NCI-H1092 treated with DMSO at 0.1 percent for 48 hours (cell line): ENCODE measurements at regions not wholly inside any gene's neighbourhood (a gene's known extent, or its start where the extent isn't known, plus 50 kb on each side); places are given as distances from the start of the nearest gene placed in this dataset.
"Not testable (repeated sequence)": the region's sequence is repeated elsewhere in the genome, so short reads cannot be mapped to it uniquely, and the experiment has no call there.

Source experiments
- DNase-seq: peaks from one replicate; lab custom pipeline; 2025; lab: John Stamatoyannopoulos, UW

DNA sequence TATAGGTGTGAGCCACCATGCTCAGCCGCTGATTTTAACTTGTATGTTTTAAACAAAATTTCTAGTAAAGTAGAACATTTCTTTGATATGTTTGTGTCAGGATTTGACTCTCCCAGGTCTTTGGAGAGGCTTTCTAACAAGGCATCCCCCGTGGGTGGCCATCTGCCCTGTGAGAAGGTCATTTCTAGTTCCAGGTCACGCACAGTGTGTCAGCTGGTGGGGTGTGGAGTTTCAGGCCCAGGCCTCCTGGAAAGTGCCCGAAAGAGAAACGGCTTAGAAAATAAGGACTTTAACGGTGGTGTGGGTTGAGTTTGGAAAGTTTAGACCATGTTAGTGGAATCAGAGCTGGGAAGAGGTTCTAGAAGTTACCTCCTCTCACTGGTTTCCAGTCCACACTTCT, 61.0 kb downstream of the SPDYE17 start:
- not testable (repeated sequence) for DNase-seq

DNA sequence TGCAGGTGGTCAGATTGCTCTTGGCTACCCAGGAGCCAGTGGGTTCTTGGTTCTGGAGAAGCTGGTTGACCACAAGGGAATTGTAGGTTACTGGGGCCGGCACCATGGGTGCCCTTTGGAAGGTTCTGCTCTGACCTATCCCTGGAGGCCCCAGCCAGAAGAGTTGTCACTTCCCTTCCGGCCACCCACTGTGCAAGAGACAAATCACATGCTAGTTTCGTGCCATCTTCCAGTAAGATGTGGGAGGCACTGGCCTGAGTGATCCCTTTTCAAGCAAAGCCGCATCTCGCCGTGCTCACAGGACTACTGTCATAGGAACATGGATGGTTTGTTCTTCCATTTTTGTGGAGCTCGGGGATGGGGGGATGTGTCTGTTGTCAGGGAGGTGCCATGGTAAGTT, 62.3 kb downstream of the SPDYE17 start:
- DNase-seq, result not testable (repeated sequence)

DNA sequence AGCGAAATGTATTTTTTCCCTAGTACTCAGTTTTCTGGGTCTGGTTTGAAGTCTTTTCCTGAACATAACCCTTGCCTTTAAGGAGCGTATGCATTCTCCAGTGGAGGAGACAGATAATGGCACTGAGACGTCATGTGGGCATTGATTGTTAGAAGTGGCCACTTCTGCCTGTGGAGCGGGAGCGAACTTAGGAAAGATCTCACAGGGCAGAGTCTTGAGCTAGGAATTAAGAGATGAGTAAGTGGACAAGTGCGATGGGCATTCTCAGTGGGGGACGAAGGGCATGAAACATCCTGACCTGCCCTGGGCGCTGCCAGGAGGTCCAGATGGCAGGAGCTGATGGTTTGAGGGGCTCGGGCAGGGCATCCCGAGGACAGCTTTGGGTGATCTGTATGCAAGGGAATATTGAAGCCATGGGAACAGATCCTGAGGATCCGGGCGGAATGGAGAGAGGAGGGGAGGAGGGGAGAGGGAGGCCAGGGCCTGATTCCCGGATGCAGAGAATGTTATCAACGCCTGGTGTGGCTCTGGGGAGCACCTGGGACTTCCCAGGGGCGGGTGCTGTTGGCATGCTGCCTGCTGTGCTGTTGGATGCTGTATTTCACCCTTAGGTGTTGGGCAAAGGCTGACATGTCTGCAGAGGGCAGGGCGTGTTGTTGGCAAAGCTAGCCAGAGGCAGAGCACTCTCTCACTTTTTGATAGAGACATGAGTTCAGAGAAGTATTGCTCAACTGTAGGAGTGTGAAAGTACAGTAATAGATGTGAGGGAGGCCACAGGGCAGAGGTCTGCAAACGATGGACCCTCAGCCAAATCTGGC, 66.2 kb downstream of the SPDYE17 start:
- DNase-seq, result not testable (repeated sequence)

DNA sequence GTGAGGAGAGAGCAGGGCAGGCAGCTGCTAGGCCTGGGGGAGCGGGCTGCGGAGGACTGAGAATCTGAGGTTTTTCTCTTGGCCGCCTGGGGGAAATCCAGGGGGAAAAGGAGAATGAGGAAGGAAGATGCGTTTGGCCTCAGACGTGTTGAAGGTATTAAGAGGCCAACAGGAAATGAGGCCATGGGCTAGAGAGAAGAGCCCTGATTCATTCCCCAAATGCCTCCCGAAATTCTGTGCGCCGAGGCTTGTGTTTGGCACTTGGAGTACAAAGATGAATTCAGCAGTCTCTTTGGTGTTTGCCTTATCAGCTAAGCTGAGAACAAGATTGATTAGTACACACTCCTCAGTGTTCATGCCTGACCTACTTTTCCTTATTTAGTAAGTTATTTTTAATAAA, 68.1 kb downstream of the SPDYE17 start:
- DNase-seq, result not testable (repeated sequence)

DNA sequence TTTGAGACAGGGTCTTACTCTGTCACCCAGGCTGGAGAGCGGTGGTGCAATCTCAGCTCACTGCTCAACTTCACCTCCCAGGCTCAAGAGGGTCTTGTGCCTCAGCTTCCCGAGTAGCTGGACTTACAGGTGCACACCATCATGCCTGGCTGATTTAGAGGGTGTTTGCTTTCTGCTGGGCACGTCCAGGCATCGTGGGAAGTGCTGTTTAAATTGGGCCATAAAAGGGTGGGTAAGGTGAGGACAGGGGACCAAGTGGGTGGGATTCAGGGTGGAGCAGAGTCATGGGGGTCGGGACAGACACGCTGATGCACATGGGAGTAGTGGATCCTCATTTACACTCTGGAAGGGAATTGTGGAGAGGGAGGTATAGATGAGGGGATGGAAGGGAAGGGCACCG, 69.1 kb downstream of the SPDYE17 start:
- DNase-seq, result not testable (repeated sequence)

DNA sequence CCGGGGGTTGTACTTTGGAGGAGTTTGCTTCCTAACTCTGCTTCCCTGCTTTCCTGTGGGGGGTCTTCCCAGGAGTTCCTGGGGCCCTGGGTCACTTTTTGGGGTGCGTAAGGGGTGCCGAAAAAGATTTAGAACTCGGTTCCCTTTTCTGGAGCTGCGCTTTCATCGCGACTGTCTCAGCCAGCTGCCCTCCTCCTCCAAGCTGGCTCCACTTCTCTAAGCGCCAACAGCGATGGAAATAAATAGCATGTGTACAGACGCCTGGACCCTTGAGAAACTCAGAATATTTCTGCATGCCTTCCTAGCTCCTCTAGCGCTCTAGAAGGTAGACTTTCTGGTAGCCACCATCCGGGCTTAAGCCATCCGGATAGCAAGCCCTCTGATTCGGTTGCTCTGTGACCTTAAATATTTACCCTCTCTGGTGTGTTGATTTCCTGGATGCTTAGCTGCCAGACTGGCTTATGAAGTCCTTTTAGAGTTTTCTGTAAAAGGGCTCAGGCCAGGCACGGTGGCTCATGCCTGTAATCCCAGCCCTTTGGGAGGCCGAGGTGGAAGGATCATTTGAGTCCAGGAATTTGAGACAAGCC, 71.7 kb downstream of the SPDYE17 start:
- not testable (repeated sequence) for DNase-seq

DNA sequence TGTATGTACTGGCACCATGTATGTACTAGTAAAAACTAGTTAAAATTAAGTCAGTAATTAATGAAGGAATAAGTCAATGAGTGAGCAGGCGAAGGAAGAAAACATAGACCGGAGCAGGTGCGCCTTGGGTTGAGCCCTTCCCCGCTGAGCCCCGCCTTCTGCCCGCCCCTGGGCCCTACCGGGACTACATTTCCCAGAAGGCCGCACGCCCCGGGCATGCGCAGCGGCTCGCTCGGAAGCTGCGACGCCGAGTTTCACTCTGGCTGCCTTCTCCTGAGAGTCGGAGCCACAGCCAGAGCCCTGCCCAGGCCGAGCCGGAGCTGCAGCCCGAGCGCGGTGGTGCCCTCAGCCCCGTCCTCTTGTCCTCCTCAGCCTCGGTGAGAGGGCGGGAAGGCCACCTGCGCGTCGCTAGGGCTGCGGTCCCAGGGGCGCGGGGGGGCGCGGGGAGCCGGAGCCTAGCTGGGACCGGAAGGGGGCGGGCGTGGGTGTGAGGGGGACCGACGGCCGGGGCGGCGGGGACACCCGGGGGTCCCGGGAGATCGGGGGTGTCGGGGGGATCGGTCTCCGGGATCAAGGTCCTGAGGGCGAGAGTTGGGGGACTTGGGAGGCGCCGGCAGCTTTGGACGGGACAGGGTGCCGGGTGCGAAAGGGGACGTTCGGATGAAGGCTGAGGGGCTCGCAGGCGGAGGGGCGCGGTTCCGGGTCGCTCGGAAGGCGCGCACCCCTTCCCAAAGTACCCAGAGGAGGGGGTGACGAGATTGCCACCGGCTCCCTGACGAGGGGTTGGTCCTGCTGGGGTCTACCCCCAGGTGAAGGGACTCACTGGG, 72.4 kb downstream of the SPDYE17 start:
- DNase-seq, result not testable (repeated sequence)

DNA sequence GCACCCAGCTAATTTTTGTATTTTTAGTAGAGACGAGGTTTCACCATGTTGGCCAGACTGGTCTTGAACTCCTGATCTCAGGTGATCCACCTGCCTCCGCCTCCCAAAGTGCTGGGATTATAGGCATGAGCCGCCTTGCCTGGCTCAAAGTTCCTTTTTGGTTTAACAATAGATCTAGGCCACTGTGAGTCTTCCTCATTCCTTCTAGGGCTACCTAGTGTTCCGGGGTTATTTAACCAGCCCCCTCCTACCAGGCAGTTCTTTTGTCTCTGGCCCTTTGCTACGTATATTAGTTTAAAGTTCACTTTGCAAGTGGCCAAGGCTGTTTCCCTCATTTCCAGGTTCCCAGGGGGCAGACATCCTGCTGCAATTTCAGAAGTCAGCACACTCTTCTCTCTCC, 75.6 kb downstream of the SPDYE17 start:
- DNase-seq, result not testable (repeated sequence)

DNA sequence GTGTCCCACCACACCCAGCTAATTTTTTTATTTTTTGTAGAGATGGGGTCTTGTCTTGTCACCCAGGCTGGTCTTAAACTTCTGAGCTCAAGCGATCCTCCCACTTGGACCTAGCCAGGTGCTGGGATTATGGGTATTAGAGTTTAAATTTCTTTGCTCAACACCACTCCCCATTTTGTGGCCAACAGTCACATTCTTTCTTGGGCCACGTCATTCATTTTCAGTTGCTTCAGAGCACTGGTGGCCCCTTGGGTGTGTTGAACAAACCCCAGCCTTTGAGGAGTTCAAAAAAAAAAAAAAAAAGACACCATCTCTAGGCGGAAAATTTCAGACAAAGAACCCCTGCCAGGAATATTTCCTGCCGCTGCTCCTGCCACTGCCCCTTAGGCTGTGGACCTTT, 77.0 kb downstream of the SPDYE17 start:
- not testable (repeated sequence) for DNase-seq

DNA sequence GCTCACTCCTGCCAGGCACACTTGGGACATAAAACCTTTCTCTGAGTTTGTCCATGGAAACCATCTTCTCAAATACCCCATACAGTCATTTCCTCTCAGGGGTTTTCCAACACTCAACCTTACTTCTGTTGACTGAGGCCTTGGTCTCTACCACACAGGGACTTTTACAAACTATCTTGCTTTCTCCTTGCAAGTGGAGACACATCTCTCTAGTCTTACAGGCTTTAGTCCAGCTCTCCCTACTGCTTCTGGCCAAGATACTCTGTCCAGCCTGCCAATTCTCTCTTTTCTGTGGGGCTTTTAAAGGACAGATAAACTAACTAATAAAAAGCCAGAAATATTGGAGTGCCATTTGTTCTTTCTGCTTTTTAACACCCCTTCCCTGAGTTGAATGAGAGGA, 87.6 kb downstream of the SPDYE17 start:
- not testable (repeated sequence) for DNase-seq

DNA sequence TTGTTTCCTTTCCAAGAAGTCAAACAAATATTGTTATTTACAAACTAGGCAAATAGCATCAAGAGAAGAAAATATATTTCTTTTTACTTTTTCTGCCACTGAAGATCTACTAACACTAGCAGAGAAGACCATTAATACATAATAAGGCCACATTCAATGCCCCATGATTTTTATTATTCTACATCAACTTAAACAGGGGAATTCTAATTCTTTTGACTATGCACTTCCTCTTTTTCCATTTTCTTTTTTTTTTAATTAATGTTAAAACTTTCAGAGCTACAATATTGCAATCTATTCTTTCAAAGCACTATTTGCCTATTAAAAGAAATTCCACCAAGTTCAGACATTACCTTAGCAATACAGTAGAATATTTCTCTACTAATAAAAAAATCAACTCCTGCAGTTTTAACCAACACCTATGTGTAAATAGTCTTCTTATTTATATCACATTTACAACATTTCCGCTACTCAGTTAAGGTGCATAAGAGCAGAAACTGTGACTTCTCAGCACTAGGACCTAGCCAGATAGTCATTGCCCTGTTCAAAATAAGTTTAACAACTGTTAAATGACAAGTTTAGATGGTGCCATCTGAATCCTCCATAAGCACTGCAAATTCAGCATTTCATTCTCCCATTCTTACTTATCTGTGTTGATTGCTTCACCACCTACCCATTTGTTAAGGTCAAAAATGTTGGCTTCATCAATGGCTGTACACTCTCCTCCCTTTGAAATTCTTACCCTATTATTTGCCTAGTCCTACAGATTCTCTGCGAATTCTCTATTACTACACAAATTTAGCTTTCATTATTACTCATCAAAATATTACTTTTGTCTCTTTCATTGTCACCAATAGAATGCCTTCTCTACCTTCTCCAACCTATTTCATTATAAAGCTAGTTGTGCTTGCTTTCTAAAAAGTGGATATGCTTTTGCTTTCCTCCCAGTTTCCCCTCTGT, 90.1 kb downstream of the SPDYE17 start:
- DNase-seq, result not testable (repeated sequence)

DNA sequence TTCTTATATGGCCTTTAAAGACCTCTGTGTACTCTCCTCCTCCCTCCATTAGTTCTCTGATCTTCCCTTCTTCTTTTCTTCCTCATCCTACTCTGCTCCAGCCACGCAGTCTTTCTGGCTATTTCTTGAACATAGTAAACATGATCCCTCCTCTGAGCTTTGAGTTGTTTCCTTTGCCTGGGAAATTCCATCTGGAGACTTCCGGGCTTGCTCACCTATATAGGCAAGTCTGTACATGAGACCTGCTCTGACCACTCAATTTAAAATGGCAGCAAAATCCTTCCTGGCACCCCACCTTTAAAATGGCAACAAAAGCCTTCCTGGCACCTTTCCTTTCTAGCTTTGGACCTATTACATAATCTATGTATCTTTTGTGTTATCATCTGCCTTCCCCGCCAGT, 94.4 kb downstream of the SPDYE17 start:
- DNase-seq, result not testable (repeated sequence)

DNA sequence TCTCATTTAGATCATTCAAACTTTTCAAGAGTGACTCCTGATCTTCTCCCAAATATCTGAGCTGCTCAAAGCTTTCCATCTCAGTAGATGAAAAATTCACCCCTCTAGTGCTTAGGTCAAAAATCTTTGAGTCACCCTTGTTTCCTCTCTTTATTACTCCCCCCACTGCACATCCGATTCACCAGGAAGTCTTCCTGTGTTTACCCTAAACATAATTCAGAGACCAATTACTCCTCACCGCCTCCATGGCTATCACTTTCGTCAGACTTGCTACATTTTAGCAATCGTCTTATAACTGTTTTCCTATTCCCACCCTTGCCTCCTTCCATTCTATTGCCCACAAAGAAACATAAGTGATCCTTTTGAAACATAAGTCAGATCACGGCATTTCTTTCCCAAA, 94.8 kb downstream of the SPDYE17 start:
- not testable (repeated sequence) for DNase-seq

DNA sequence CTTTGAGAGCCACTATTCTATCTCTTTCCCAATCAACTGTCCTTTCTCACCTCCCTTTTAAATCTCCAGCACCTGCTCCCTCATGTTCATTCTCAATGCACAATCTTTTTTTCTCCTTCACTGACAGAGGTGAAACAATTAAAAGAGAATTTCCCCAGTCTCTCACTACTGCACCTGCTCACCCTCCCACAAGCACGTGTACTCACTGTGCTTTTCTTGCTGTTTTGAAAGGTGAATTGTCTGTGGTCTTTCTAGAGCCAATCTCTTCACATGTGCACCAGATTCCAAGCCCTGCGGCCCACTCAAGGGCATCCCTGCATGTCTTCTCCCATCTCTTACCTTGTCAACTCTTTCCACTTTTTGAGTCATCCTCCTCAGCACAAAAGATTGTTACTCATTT, 95.8 kb downstream of the SPDYE17 start:
- not testable (repeated sequence) for DNase-seq

DNA sequence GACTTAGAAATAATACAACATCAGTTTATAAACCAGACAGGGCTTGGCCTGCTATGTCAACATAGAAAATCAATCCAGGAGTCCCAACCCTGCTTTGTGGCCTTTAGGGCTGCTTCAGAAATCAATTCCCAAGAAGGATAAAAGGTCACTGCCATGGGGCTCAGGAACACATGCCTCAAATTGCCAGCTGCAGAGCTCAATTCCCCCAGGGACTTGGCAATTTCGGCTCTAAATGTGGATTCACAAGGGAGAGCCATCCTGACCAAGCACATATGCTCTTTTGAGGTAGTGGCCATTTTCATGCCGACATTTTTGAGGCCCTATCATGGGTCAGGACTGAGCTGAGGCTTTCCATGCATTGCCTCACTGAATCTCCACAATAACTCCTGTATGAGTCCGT, 97.5 kb downstream of the SPDYE17 start:
- DNase-seq, result not testable (repeated sequence)

DNA sequence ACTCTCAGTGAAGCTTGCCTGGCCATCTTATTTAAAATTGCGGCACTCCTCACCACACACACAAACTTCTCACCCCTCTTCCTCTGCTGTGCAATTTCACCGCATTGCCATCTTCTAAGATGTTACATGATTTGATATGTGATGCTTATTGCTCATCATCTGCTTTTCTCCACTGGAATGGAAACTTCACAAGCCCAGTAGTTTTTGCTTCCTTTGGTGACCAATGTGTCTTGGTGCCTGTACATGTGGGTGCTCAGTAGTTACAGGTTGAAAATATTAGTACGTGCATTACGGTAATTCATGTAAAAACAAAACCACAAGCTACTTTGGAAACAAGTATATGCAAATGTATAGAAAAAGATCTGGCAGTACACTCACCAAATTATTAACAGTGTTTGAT, 99.2 kb downstream of the SPDYE17 start:
- not testable (repeated sequence) for DNase-seq

DNA sequence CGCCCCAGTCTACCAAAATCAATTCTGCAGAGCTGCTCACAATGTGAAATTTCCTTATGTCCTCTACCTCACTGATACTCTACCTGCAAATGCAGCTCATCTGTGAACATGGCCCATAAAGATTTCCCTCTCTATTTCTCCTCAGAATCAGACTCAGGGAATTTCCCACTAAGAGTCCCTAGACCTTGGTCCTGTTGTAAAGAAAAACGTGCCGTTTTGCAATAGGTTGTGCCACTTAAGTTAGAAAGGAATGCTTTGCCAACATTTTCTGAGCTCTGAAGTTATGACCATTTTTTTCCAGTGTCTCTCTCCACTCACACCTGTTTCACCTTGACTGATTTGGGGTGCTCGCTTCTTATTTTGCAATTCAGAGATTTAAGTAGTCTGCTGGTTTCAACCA, 100.7 kb downstream of the SPDYE17 start:
- DNase-seq, result not testable (repeated sequence)

DNA sequence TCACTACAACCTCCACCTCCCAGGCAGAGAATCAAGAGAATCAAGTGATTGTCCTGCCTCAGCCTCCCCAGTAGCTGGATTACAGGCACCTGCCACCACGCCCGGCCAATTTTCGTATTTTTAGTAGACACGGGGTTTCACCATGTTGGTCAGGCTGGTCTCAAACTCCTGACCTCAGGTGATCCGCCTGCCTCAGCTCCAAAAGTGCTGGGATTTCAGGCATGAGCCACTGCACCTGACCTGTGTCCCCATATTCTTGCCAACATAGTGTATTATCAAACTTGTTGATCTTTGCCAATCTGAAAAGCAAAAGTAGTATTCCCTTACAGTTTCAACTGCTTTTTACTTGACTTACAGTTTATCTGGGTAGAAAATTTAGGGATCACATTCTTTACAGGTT, 101.7 kb downstream of the SPDYE17 start:
- DNase-seq, result not testable (repeated sequence)

DNA sequence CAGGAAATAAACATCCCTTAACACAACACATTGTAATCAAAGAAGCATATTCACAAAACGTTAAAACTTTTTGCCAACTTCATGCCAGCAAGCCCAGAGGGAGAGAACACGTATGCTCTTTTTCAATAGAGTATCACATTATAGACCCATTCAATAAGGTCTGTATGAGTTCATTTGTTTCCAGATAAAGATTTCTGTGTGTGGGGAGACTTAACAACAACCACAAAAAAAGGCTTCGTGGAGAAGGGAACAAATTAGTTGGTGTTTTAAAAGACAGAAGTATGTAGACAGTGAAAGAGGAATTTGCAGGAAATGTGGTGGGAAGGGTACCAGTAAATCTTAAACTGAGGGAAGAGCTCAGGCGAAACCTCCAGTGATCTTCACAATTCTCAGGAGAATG, 103.4 kb downstream of the SPDYE17 start:
- DNase-seq, result not testable (repeated sequence)

DNA sequence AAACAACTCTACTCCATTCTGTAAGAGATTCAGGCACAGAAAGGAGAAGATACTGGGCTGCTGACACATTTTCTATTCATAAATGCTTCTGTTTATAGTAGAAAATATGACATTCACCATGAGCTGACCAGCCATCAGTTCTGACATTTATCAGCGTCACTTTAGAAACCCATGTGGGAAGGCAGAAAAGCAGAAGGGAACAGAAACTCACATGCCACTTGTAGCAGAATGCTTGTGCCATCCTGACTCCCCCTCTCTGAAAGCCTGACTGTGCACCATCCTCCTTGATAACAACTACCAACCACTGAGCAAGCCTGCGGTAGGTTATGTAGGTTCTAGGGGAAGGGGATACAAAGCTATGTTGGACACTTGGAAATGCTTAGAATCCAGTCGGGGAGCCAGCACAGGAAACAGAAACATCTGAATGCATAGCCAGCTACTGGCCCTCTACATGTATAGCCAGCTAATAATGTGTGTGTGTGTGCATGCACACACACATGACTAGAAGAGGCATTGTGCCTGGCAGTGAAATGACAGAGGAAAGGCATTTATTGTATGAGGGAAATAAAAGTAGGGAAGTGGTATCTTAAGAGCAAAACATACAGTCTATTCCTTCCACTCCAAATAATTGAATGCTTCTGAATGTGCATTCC, 104.3 kb downstream of the SPDYE17 start:
- DNase-seq, result not testable (repeated sequence)

DNA sequence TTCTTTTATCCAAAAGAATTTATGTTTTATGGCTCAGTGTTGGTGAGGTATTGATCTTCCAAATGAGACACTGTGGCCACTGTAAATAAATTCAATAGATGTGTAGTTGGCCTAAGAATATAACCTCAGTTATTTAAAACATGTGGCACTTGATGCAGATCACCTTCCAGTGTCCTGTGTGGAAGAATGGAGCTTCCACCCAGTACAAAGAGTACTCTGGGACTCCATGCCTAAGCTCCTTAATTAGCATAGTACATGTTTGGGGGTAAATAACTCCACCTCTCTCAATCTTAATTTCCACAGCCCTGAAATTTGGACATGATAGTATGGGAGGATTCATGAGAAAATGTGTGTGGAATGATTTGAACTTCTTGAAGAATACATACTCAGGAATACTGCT, 105.7 kb downstream of the SPDYE17 start:
- DNase-seq, result not testable (repeated sequence)
